H9 (cell line): ENCODE measurements at regions not wholly inside any gene's neighbourhood (a gene's known extent, or its start where the extent isn't known, plus 50 kb on each side); places are given as distances from the start of the nearest gene placed in this dataset.

Source experiments
- DNase-seq: peaks from one replicate; pipeline ENCODE4 v3.0.0-alpha.2; 2017
- H2AFZ ChIP-seq: one replicate; pipeline ENCODE4 v1.6.1; 2013; ENCODE audit warnings: mild to moderate bottlenecking, low read length, control low read depth, moderate library complexity
- H2AK5ac ChIP-seq: 2 replicates; pipeline ENCODE4 v1.6.1; 2013; ENCODE audit warnings: low read length, control low read depth, mixed read lengths; ENCODE audit not compliant: insufficient read length
- H2BK120ac ChIP-seq: one replicate; pipeline ENCODE4 v1.6.1; 2013; ENCODE audit warnings: low read depth, mild to moderate bottlenecking, low read length, control low read depth, inconsistent platforms; ENCODE audit not compliant: poor library complexity, severe bottlenecking
- H2BK12ac ChIP-seq: 2 replicates; pipeline ENCODE4 v1.6.1; 2013; ENCODE audit warnings: low read length, control low read depth, mixed read lengths, low read depth; ENCODE audit not compliant: insufficient read length
- H2BK15ac ChIP-seq: 2 replicates; pipeline ENCODE4 v1.6.1; 2013; ENCODE audit warnings: low read depth, low read length, control low read depth
- H2BK20ac ChIP-seq: one replicate; pipeline ENCODE4 v1.6.1; 2013; ENCODE audit warnings: low read depth, mild to moderate bottlenecking, low read length, control low read depth, inconsistent platforms; ENCODE audit not compliant: poor library complexity, severe bottlenecking
- H2BK5ac ChIP-seq: 2 replicates; pipeline ENCODE4 v1.6.1; 2013; ENCODE audit warnings: low read length, control low read depth, mixed read lengths; ENCODE audit not compliant: insufficient read length
- H3K14ac ChIP-seq: 2 replicates; pipeline ENCODE4 v1.6.1; 2013; ENCODE audit warnings: low read length, control low read depth; ENCODE audit not compliant: insufficient read depth
- H3K18ac ChIP-seq: 2 replicates; pipeline ENCODE4 v1.6.1; 2013; ENCODE audit warnings: low read depth, mild to moderate bottlenecking, mixed read lengths, low read length, control low read depth; ENCODE audit not compliant: insufficient read length
- H3K23ac ChIP-seq: 2 replicates; pipeline ENCODE4 v1.6.1; 2013; ENCODE audit warnings: low read length, control low read depth, mixed read lengths, low read depth; ENCODE audit not compliant: insufficient read length
- H3K23me2 ChIP-seq: 2 replicates; pipeline ENCODE4 v1.6.1; 2013; ENCODE audit warnings: low read depth, mild to moderate bottlenecking, mixed read lengths, low read length, control low read depth; ENCODE audit not compliant: insufficient read length, poor library complexity, severe bottlenecking
- H3K27ac ChIP-seq: 2 replicates; pipeline ENCODE4 v1.5.1; 2013; ENCODE audit warnings: low read length, control low read depth, mixed read lengths, low read depth; ENCODE audit not compliant: insufficient read length
- H3K27me3 ChIP-seq: 2 replicates; pipeline ENCODE4 v1.6.1; 2013; ENCODE audit warnings: low read length, control low read depth, inconsistent platforms; ENCODE audit not compliant: insufficient read depth
- H3K4ac ChIP-seq: 2 replicates; pipeline ENCODE4 v1.6.1; 2013; ENCODE audit warnings: low read depth, mild to moderate bottlenecking, control low read depth, inconsistent platforms, low read length, moderate library complexity
- H3K4me1 ChIP-seq: 2 replicates; pipeline ENCODE4 v1.6.1; 2013; ENCODE audit warnings: low read length, control low read depth, inconsistent platforms; ENCODE audit not compliant: insufficient read depth
- H3K4me2 ChIP-seq: 2 replicates; pipeline ENCODE4 v1.6.1; 2013; ENCODE audit warnings: low read length, control low read depth, mixed read lengths; ENCODE audit not compliant: insufficient read length, insufficient read depth
- H3K56ac ChIP-seq: 2 replicates; pipeline ENCODE4 v1.6.1; 2013; ENCODE audit warnings: low read depth, mild to moderate bottlenecking, mixed read lengths, low read length, control low read depth; ENCODE audit not compliant: insufficient read length
- H3K79me1 ChIP-seq: 2 replicates; pipeline ENCODE4 v1.6.1; 2013; ENCODE audit warnings: low read depth, mild to moderate bottlenecking, moderate library complexity, low read length, control low read depth, inconsistent platforms; ENCODE audit not compliant: insufficient read depth, poor library complexity, severe bottlenecking
- H3K79me2 ChIP-seq: 2 replicates; pipeline ENCODE4 v1.6.1; 2013; ENCODE audit warnings: low read length, control low read depth, inconsistent platforms; ENCODE audit not compliant: insufficient read depth
- H3K9ac ChIP-seq: 2 replicates; pipeline ENCODE4 v1.6.1; 2013; ENCODE audit warnings: low read length, control low read depth, mixed read lengths; ENCODE audit not compliant: insufficient read length; ENCODE audit errors: extremely low read depth
- H3K9me3 ChIP-seq: one replicate; pipeline ENCODE4 v1.6.1; 2013; ENCODE audit warnings: low read depth, low read length, inconsistent platforms; ENCODE audit not compliant: control insufficient read depth
- H3T11ph ChIP-seq: one replicate; pipeline ENCODE4 v1.6.1; 2013; ENCODE audit warnings: mild to moderate bottlenecking, low read length, control low read depth, inconsistent platforms
- H4K20me1 ChIP-seq: one replicate; pipeline ENCODE4 v1.6.1; 2013; ENCODE audit not compliant: control insufficient read depth, insufficient read length, insufficient read depth
- H4K5ac ChIP-seq: 2 replicates; pipeline ENCODE4 v1.6.1; 2013; ENCODE audit warnings: low read depth, mild to moderate bottlenecking, mixed read lengths, low read length, control low read depth; ENCODE audit not compliant: insufficient read length
- H4K8ac ChIP-seq: replicated peaks from 2 replicates; pipeline ENCODE4 v1.6.1; 2013; ENCODE audit warnings: low read length, control low read depth, mixed read lengths, low read depth; ENCODE audit not compliant: insufficient read length
- H4K91ac ChIP-seq: 2 replicates; pipeline ENCODE4 v1.6.1; 2013; ENCODE audit warnings: low read depth, mild to moderate bottlenecking, moderate library complexity, mixed read lengths, low read length, control low read depth; ENCODE audit not compliant: insufficient read length
- H3K27ac Mint-ChIP-seq, 3 experiments: 2 replicates in 2 of 3; 3 replicates in 1 of 3; pipeline ENCODE4 v1.8.0; 2020 to 2021; ENCODE audit warnings: mixed read lengths in 3 of 3, mild to moderate bottlenecking in 1 of 3, moderate library complexity in 1 of 3
- H3K27me3 Mint-ChIP-seq: 2 replicates; pipeline ENCODE4 v1.8.0; 2021; ENCODE audit warnings: low read depth, mild to moderate bottlenecking, moderate library complexity, mixed read lengths
- H3K36me3 Mint-ChIP-seq, 3 experiments: 2 replicates in 2 of 3; 3 replicates in 1 of 3; pipeline ENCODE4 v1.8.0; 2020 to 2021; ENCODE audit warnings: low read depth in 3 of 3, mixed read lengths in 3 of 3; ENCODE audit not compliant: insufficient read depth in 1 of 3
- H3K4me1 Mint-ChIP-seq, 2 experiments: 2 replicates each; pipeline ENCODE4 v1.8.0; 2020; ENCODE audit warnings: mixed read lengths in 2 of 2
- H3K4me3 Mint-ChIP-seq, 2 experiments: 2 replicates in 1 of 2; 3 replicates in 1 of 2; pipeline ENCODE4 v1.8.0; 2020 to 2021; ENCODE audit warnings: mild to moderate bottlenecking in 2 of 2, mixed read lengths in 2 of 2, moderate library complexity in 1 of 2
- H3K9me3 Mint-ChIP-seq, 2 experiments: 2 replicates in 1 of 2; 3 replicates in 1 of 2; pipeline ENCODE4 v1.8.0; 2020; ENCODE audit warnings: mild to moderate bottlenecking in 2 of 2, mixed read lengths in 2 of 2, moderate library complexity in 1 of 2
- CTCF ChIP-seq: fragments of 200-600 bp; sonication (generic); conservative IDR thresholded peaks from 3 replicates; pipeline ENCODE4 v1.8.0; 2021; ENCODE audit warnings: antibody characterized with exemption, mild to moderate bottlenecking
- WGBS: extraction: QIAGEN DNeasy Blood & Tissue Kit; methylation state at CpG from one replicate; pipeline ENCODE4 v1.1.7; 2013; ENCODE audit warnings: missing lambda C conversion rate, low lambda C conversion rate, mixed read lengths; ENCODE audit not compliant: insufficient read length; ENCODE audit errors: extremely low coverage; 5-methylcytosine and 5-hydroxymethylcytosine counted together

DNA sequence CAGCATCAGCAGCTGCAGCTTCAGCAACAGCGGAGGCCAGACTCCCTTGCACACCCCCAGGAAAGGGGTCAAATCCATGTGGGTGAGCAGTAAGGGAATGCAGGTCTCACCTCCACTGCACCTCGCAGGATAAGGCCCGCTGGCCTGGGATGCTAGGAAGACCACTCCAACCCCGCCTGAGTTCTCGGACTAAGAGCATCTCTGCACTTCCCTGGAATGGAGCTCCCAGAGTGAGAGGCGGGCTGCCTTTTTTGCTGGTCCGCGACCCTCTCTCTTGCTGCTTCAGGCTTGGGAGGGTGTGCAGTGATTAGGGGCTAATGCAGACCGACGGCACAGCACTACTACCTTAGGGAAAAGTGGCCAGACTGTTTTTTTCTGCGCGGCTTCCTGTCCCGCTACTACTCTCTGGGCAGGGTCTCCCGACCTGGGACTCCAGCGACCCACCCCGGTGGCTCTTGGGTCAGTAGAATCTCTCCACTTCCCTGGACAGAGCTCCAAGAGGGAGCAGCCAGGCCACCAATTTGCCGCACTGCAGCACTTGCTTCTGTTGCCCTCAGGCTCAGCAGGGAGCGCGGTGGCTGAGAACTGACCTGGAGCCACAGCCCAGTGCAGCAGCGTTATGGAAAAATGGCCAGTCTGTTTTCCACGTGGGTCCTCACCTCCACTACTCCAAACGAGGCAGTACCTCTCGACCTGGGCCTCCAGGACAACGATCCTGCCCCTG is 480.4 kb downstream of the CDH8 start:
- no peak overlapping the region for H2BK120ac ChIP-seq
- no peaks in the 10 kb centered on the region for H3K27me3 ChIP-seq
- Mint-ChIP-seq H3K4me3 (no peak overlapping the region), H3K27ac (peak overlapping the region in 1 of 3 experiments; percentile 83; a peak in 1 of 7 replicates), H3K9me3 (no peaks in the 10 kb centered on the region), H3K27me3 (no peaks in the 10 kb centered on the region), H3K36me3 (no peaks in the 10 kb centered on the region; a peak in 1 of 7 replicates), H3K4me1 (peaks cover 0 to 3% of the 10 kb centered on the region in 2 experiments; a peak in 1 of 4 replicates)
- no peaks in the 10 kb centered on the region for H3K79me2 ChIP-seq
- H2BK5ac ChIP-seq: no peak overlapping the region
- H3K9ac ChIP-seq: no peak overlapping the region
- no peaks in the 10 kb centered on the region for H3K23me2 ChIP-seq
- H3K4me1 ChIP-seq: no peaks in the 10 kb centered on the region
- no peak overlapping the region for H3K4me2 ChIP-seq
- H3T11ph ChIP-seq: no peak overlapping the region
- DNase-seq: peak; percentile 30
- no peak overlapping the region for H2BK15ac ChIP-seq
- no peaks in the 10 kb centered on the region for H4K20me1 ChIP-seq
- H2AK5ac ChIP-seq: no peak overlapping the region
- no peak overlapping the region for H4K91ac ChIP-seq
- H2BK20ac ChIP-seq: no peak overlapping the region
- no peak overlapping the region for H3K4ac ChIP-seq
- H4K8ac ChIP-seq: no peak overlapping the region
- H2AFZ ChIP-seq: no peak overlapping the region
- WGBS: no CpG with 5 or more reads among the region's 24 CpGs
- no peak overlapping the region for H2BK12ac ChIP-seq
- TF ChIP-seq CTCF: no peak
- no peak overlapping the region for H3K56ac ChIP-seq
- no peak overlapping the region for H3K14ac ChIP-seq
- H3K9me3 ChIP-seq: no peaks in the 10 kb centered on the region
- H3K18ac ChIP-seq: no peak overlapping the region
- no peaks in the 10 kb centered on the region for H3K79me1 ChIP-seq
- H3K27ac ChIP-seq: no peak overlapping the region
- H3K23ac ChIP-seq: no peak overlapping the region
- H4K5ac ChIP-seq: no peak overlapping the region
